Calu3 (cell line): ENCODE measurements at regions not wholly inside any gene's neighbourhood (a gene's known extent, or its start where the extent isn't known, plus 50 kb on each side); places are given as distances from the start of the nearest gene placed in this dataset.

Experiments
- BruUV-seq: library from RNA; stranded (reverse); fragments of 400-500 nt; replicated peaks from 2 replicates; lab custom pipeline; 2021; lab: Mats Ljungman, UMichigan
- CTCF ChIA-PET: fragments of 300-600 bp; sonication (Branson Sonifier 250); formaldehyde crosslinking; loops from one replicate; lab custom pipeline; 2022; ENCODE audit warnings: antibody characterized with exemption; lab: Charles Lee
- DNase-seq: peaks from one replicate; pipeline ENCODE4 v3.0.0; 2022
- H3K27ac Mint-ChIP-seq: one replicate; pipeline ENCODE4 v1.8.0; 2022; ENCODE audit warnings: mixed read lengths; ENCODE audit not compliant: unreplicated experiment
- H3K27me3 Mint-ChIP-seq: one replicate; pipeline ENCODE4 v1.8.0; 2022; ENCODE audit warnings: mixed read lengths; ENCODE audit not compliant: unreplicated experiment
- H3K36me3 Mint-ChIP-seq: one replicate; pipeline ENCODE4 v1.8.0; 2022; ENCODE audit warnings: mild to moderate bottlenecking, moderate library complexity, mixed read lengths; ENCODE audit not compliant: insufficient read depth, unreplicated experiment
- H3K4me1 Mint-ChIP-seq: one replicate; pipeline ENCODE4 v1.8.0; 2022; ENCODE audit warnings: mild to moderate bottlenecking, low read depth, mixed read lengths; ENCODE audit not compliant: unreplicated experiment
- H3K4me3 Mint-ChIP-seq: one replicate; pipeline ENCODE4 v1.8.0; 2022; ENCODE audit warnings: mild to moderate bottlenecking, low read depth, moderate library complexity, mixed read lengths; ENCODE audit not compliant: unreplicated experiment
- H3K9me3 Mint-ChIP-seq: one replicate; pipeline ENCODE4 v1.8.0; 2022; ENCODE audit warnings: low read depth, mixed read lengths; ENCODE audit not compliant: unreplicated experiment
- CTCF ChIP-seq: fragments of 200-600 bp; IDR thresholded peaks from one replicate; pipeline ENCODE4 v1.8.0; 2022; ENCODE audit warnings: antibody characterized with exemption; ENCODE audit not compliant: unreplicated experiment
- intact Hi-C: fragments of 100-400 bp; cut with micrococcal nuclease; formaldehyde crosslinking; loops from one replicate; pipeline ENCODE4 v1.10.0; 2022; ENCODE audit not compliant: unreplicated experiment

- H3K9me3 Mint-ChIP-seq, result no peaks in the 10 kb centered on the region
- intact Hi-C loops, result no loop called here
- H3K36me3 Mint-ChIP-seq, result no peaks in the 10 kb centered on the region
- no peak for DNase-seq
- H3K4me1 Mint-ChIP-seq, result no peaks in the 10 kb centered on the region
- CTCF ChIA-PET, result no interaction called here
- H3K27ac Mint-ChIP-seq, result no peak overlapping the region
- TF ChIP-seq CTCF, result no peak
- no peak overlapping the region for H3K4me3 Mint-ChIP-seq
- no TSS peak for BruUV-seq
- peaks cover 22% of the 10 kb centered on the region for H3K27me3 Mint-ChIP-seq
Measured at GRCh38 chr14:58780605-58781004, 142.8 kb downstream of the DACT1 start.

- intact Hi-C loops, result no loop called here
- CTCF ChIA-PET, result no interaction called here
Measured at GRCh38 chr14:58782011-58782410, 144.2 kb downstream of the DACT1 start.

GRCh38 chr14:58783792-58784511 lies 146.2 kb downstream of the DACT1 start:
- Mint-ChIP-seq H3K36me3 (no peaks in the 10 kb centered on the region), H3K4me1 (no peaks in the 10 kb centered on the region), H3K4me3 (no peak overlapping the region), H3K27ac (no peak overlapping the region), H3K27me3 (no peaks in the 10 kb centered on the region), H3K9me3 (no peaks in the 10 kb centered on the region)
- no peak for DNase-seq
- TF ChIP-seq CTCF, result no peak
- intact Hi-C loops, result no loop called here
- CTCF ChIA-PET, result no interaction called here
- no TSS peak for BruUV-seq

More at GRCh38 chr14:58782011-58782410, 144.2 kb downstream of the DACT1 start:
- no TSS peak for BruUV-seq
- Mint-ChIP-seq H3K36me3 (no peaks in the 10 kb centered on the region), H3K27ac (no peak overlapping the region), H3K27me3 (peaks cover 8% of the 10 kb centered on the region), H3K4me1 (no peaks in the 10 kb centered on the region), H3K4me3 (no peak overlapping the region), H3K9me3 (no peaks in the 10 kb centered on the region)
- TF ChIP-seq CTCF, result no peak
- DNase-seq, result no peak

GRCh38 chr14:58784931-58785330 lies 147.2 kb downstream of the DACT1 start:
- Mint-ChIP-seq H3K4me1 (no peaks in the 10 kb centered on the region), H3K9me3 (no peaks in the 10 kb centered on the region), H3K4me3 (no peak overlapping the region), H3K36me3 (no peaks in the 10 kb centered on the region), H3K27me3 (no peaks in the 10 kb centered on the region), H3K27ac (no peak overlapping the region)
- no TSS peak for BruUV-seq
- intact Hi-C loops, result no loop called here
- no peak for TF ChIP-seq CTCF
- DNase-seq, result no peak
- CTCF ChIA-PET, result no interaction called here
